ENCODE measurements at regions not wholly inside any gene's neighbourhood (a gene's known extent, or its start where the extent isn't known, plus 50 kb on each side); places are given as distances from the start of the nearest gene placed in this dataset.

GRCh38 chr11:71192629-71193028 lies 59.7 kb downstream of the SHANK2 start:
- no peak for TF ChIP-seq CTCF (IDR thresholded peaks at IDR 0.05)
- no peak for TF ChIP-seq FOSL2 (IDR thresholded peaks at IDR 0.05)
- no peak for TF ChIP-seq FOSL2 (CRISPR knock-in tag; IDR thresholded peaks at IDR 0.05)
- no peak for TF ChIP-seq POLR2A (IDR thresholded peaks at IDR 0.05; ENCODE audit: low read length)
- TF ChIP-seq BHLHE40 (IDR thresholded peaks at IDR 0.05; ENCODE audit: low read depth, low read length) = no peak
- TF ChIP-seq MYC (IDR thresholded peaks at IDR 0.05; ENCODE audit: borderline replicate concordance, low read length) = no peak
- TF ChIP-seq SREBF2 (IDR thresholded peaks at IDR 0.05) = no peak
- no peak for TF ChIP-seq RAD21 (conservative IDR thresholded peaks at IDR 0.05 in 1 of 2, IDR thresholded peaks at IDR 0.05 in 1 of 2)
- TF ChIP-seq POLR2AphosphoS2 (conservative IDR thresholded peaks at IDR 0.05; ENCODE audit: low read length) = no peak
- no peak for TF ChIP-seq HDAC2 (IDR thresholded peaks at IDR 0.05)
- no peak for TF ChIP-seq REST (IDR thresholded peaks at IDR 0.05)
- TF ChIP-seq, protein P1, sequence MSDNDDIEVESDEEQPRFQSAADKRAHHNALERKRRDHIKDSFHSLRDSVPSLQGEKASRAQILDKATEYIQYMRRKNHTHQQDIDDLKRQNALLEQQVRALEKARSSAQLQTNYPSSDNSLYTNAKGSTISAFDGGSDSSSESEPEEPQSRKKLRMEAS (IDR thresholded peaks at IDR 0.05) = no peak

All from A549 (cell line).